Activated naive CD4-positive, alpha-beta T cell treated with anti-CD3 and anti-CD28 coated beads for 36 hours (primary cell): ENCODE measurements at regions not wholly inside any gene's neighbourhood (a gene's known extent, or its start where the extent isn't known, plus 50 kb on each side); places are given as distances from the start of the nearest gene placed in this dataset.

Experiments used
- CTCF ChIA-PET: fragments of 350-600 bp; sonication (Branson Sonifier 250); formaldehyde crosslinking; loops from one replicate; lab custom pipeline; 2021; ENCODE audit warnings: antibody characterized with exemption; lab: Charles Lee
- DNase-seq: peaks from one replicate; pipeline ENCODE4 v3.0.0-alpha.2; 2020
- H3K27ac Mint-ChIP-seq: one replicate; pipeline ENCODE4 v1.8.0; 2021; ENCODE audit warnings: mild to moderate bottlenecking, mixed read lengths
- H3K27me3 Mint-ChIP-seq: one replicate; pipeline ENCODE4 v1.8.0; 2021; ENCODE audit warnings: low read depth, mixed read lengths
- H3K36me3 Mint-ChIP-seq: one replicate; pipeline ENCODE4 v1.8.0; 2021; ENCODE audit warnings: low read depth, mixed read lengths
- H3K4me1 Mint-ChIP-seq: one replicate; pipeline ENCODE4 v1.8.0; 2021; ENCODE audit warnings: low read depth, mixed read lengths
- H3K4me3 Mint-ChIP-seq: one replicate; pipeline ENCODE4 v1.8.0; 2021; ENCODE audit warnings: mild to moderate bottlenecking, moderate library complexity, mixed read lengths
- H3K9me3 Mint-ChIP-seq: one replicate; pipeline ENCODE4 v1.8.0; 2021; ENCODE audit warnings: mixed read lengths
- intact Hi-C: fragments of 100-400 bp; cut with micrococcal nuclease; formaldehyde crosslinking; loops from one replicate; pipeline ENCODE4 v1.15.1; 2023

- Mint-ChIP-seq H3K4me3 (no peak overlapping the region), H3K36me3 (no peaks in the 10 kb centered on the region), H3K27ac (no peak overlapping the region), H3K4me1 (no peaks in the 10 kb centered on the region), H3K27me3 (no peaks in the 10 kb centered on the region), H3K9me3 (no peaks in the 10 kb centered on the region)
- no peak for DNase-seq
- intact Hi-C loops = no loop called here
- CTCF ChIA-PET = no interaction called here
Observed at GRCh38 chr1:181296180-181296579, 187.1 kb upstream of the CACNA1E start.

- intact Hi-C loops = no loop called here
- Mint-ChIP-seq H3K9me3 (no peaks in the 10 kb centered on the region), H3K27me3 (peaks cover 5% of the 10 kb centered on the region), H3K36me3 (no peaks in the 10 kb centered on the region), H3K4me1 (no peaks in the 10 kb centered on the region), H3K4me3 (no peak overlapping the region), H3K27ac (no peak overlapping the region)
- no peak for DNase-seq
- CTCF ChIA-PET = no interaction called here
Observed at GRCh38 chr1:181308098-181308497, 175.2 kb upstream of the CACNA1E start.

- Mint-ChIP-seq H3K9me3 (no peaks in the 10 kb centered on the region), H3K36me3 (no peaks in the 10 kb centered on the region), H3K4me1 (peaks cover 10% of the 10 kb centered on the region), H3K27me3 (peaks cover 18% of the 10 kb centered on the region), H3K27ac (no peak overlapping the region), H3K4me3 (no peak overlapping the region)
- no peak for DNase-seq
- intact Hi-C loops = no loop called here
- CTCF ChIA-PET = no interaction called here
Observed at GRCh38 chr1:181310560-181310959, 172.8 kb upstream of the CACNA1E start.

GRCh38 chr1:181312946-181313345, 170.4 kb upstream of the CACNA1E start:
- H3K36me3 Mint-ChIP-seq = no peaks in the 10 kb centered on the region
- no peak overlapping the region for H3K4me3 Mint-ChIP-seq
- H3K27me3 Mint-ChIP-seq = peaks cover 35% of the 10 kb centered on the region
- H3K27ac Mint-ChIP-seq = no peak overlapping the region
- CTCF ChIA-PET = interaction anchor here (0.6 to 1.2 kb wide), 2 partner anchors 110 to 113 kb away, joined by 4 to 7 read pairs; no protein-coding TSS in a partner anchor
- intact Hi-C loops = no loop called here
- H3K9me3 Mint-ChIP-seq = no peaks in the 10 kb centered on the region
- DNase-seq = no peak
- peaks cover 19% of the 10 kb centered on the region for H3K4me1 Mint-ChIP-seq

- CTCF ChIA-PET = interaction anchor here (0.6 to 1.2 kb wide), 2 partner anchors 110 to 112 kb away, joined by 4 to 7 read pairs; no protein-coding TSS in a partner anchor
- peaks cover 23% of the 10 kb centered on the region for H3K4me1 Mint-ChIP-seq
- intact Hi-C loops = no loop called here
- no peaks in the 10 kb centered on the region for H3K9me3 Mint-ChIP-seq
- no peak for DNase-seq
- H3K4me3 Mint-ChIP-seq = no peak overlapping the region
- peaks cover 39% of the 10 kb centered on the region for H3K27me3 Mint-ChIP-seq
- no peak overlapping the region for H3K27ac Mint-ChIP-seq
- H3K36me3 Mint-ChIP-seq = no peaks in the 10 kb centered on the region
Observed at GRCh38 chr1:181313466-181313865, 169.9 kb upstream of the CACNA1E start.

- no peak overlapping the region for H3K27ac Mint-ChIP-seq
- H3K36me3 Mint-ChIP-seq = no peaks in the 10 kb centered on the region
- intact Hi-C loops = loop anchor here (2.0 kb wide), 1 partner anchor 111 kb away; no protein-coding TSS in a partner anchor
- H3K27me3 Mint-ChIP-seq = peaks cover 45% of the 10 kb centered on the region
- no peak for DNase-seq
- H3K4me3 Mint-ChIP-seq = no peak overlapping the region
- CTCF ChIA-PET = interaction anchor here (1.1 to 1.2 kb wide), 2 partner anchors 112 to 124 kb away, joined by 3 to 7 read pairs; no protein-coding TSS in a partner anchor
- H3K9me3 Mint-ChIP-seq = no peaks in the 10 kb centered on the region
- peaks cover 28% of the 10 kb centered on the region for H3K4me1 Mint-ChIP-seq
Observed at GRCh38 chr1:181314010-181314409, 169.3 kb upstream of the CACNA1E start.

- no peak for DNase-seq
- intact Hi-C loops = loop anchor here (2.0 to 5.0 kb wide), 2 partner anchors 110 to 123 kb away; no protein-coding TSS in a partner anchor
- H3K4me1 Mint-ChIP-seq = peaks cover 29% of the 10 kb centered on the region
- no peak overlapping the region for H3K27ac Mint-ChIP-seq
- H3K36me3 Mint-ChIP-seq = no peaks in the 10 kb centered on the region
- H3K27me3 Mint-ChIP-seq = peaks cover 52% of the 10 kb centered on the region
- CTCF ChIA-PET = interaction anchor here (1.1 kb wide), 1 partner anchor 125 kb away, joined by 3 read pairs; no protein-coding TSS in a partner anchor
- H3K4me3 Mint-ChIP-seq = no peak overlapping the region
- no peaks in the 10 kb centered on the region for H3K9me3 Mint-ChIP-seq
Observed at GRCh38 chr1:181314959-181315358, 168.4 kb upstream of the CACNA1E start.

GRCh38 chr1:181317261-181317930, 165.9 kb upstream of the CACNA1E start:
- no peaks in the 10 kb centered on the region for H3K9me3 Mint-ChIP-seq
- no peak overlapping the region for H3K27ac Mint-ChIP-seq
- intact Hi-C loops = loop anchor here (5.0 kb wide), 1 partner anchor 125 kb away; no protein-coding TSS in a partner anchor
- peaks cover 29% of the 10 kb centered on the region for H3K4me1 Mint-ChIP-seq
- DNase-seq = peak; percentile 17
- CTCF ChIA-PET = interaction anchor here (0.6 kb wide), 1 partner anchor 251 kb away, joined by 6 read pairs; no protein-coding TSS in a partner anchor
- H3K36me3 Mint-ChIP-seq = no peaks in the 10 kb centered on the region
- H3K4me3 Mint-ChIP-seq = peak overlapping the region; percentile 31
- H3K27me3 Mint-ChIP-seq = peaks cover 53% of the 10 kb centered on the region

- H3K36me3 Mint-ChIP-seq = no peaks in the 10 kb centered on the region
- intact Hi-C loops = loop anchor here (5.0 kb wide), 1 partner anchor 126 kb away; no protein-coding TSS in a partner anchor
- peak; percentile 11 for DNase-seq
- peak overlapping the region; percentile 56 for H3K4me3 Mint-ChIP-seq
- peaks cover 48% of the 10 kb centered on the region for H3K27me3 Mint-ChIP-seq
- H3K9me3 Mint-ChIP-seq = no peaks in the 10 kb centered on the region
- CTCF ChIA-PET = no interaction called here
- H3K27ac Mint-ChIP-seq = no peak overlapping the region
- H3K4me1 Mint-ChIP-seq = peaks cover 29% of the 10 kb centered on the region
Observed at GRCh38 chr1:181318022-181318857, 165.1 kb upstream of the CACNA1E start.

GRCh38 chr1:181318858-181319235, 164.5 kb upstream of the CACNA1E start:
- intact Hi-C loops = loop anchor here (5.0 kb wide), 1 partner anchor 127 kb away; no protein-coding TSS in a partner anchor
- CTCF ChIA-PET = no interaction called here
- Mint-ChIP-seq H3K9me3 (no peaks in the 10 kb centered on the region), H3K36me3 (no peaks in the 10 kb centered on the region), H3K4me1 (peaks cover 29% of the 10 kb centered on the region), H3K27me3 (peaks cover 48% of the 10 kb centered on the region), H3K4me3 (peak overlapping the region; percentile 56), H3K27ac (no peak overlapping the region)
- DNase-seq = peak; percentile 15

- no peak overlapping the region for H3K4me3 Mint-ChIP-seq
- intact Hi-C loops = loop anchor here (5.0 kb wide), 1 partner anchor 128 kb away; no protein-coding TSS in a partner anchor
Observed at GRCh38 chr1:181319907-181320306, 163.4 kb upstream of the CACNA1E start.

More at GRCh38 chr1:181319907-181320306, 163.4 kb upstream of the CACNA1E start:
- DNase-seq = no peak
- Mint-ChIP-seq H3K27me3 (peaks cover 40% of the 10 kb centered on the region), H3K36me3 (no peaks in the 10 kb centered on the region), H3K9me3 (no peaks in the 10 kb centered on the region), H3K4me1 (peaks cover 24% of the 10 kb centered on the region), H3K27ac (no peak overlapping the region)
- CTCF ChIA-PET = no interaction called here
